Transverse colon (tissue), 4 donors: ENCODE measurements at regions not wholly inside any gene's neighbourhood (a gene's known extent, or its start where the extent isn't known, plus 50 kb on each side); places are given as distances from the start of the nearest gene placed in this dataset.

Source experiments
- DNase-seq: peaks from one replicate; pipeline ENCODE4 v3.0.0-alpha.2; 2019
- H3K27ac ChIP-seq, 4 donors: fragments of 200-600 bp; sonication (generic); 2 replicates each; pipeline ENCODE4 v1.5.1; 2016 to 2018; ENCODE audit warnings: inconsistent platforms in 4 of 4
- H3K27me3 ChIP-seq: fragments of 200-600 bp; sonication (generic); 2 replicates; pipeline ENCODE4 v1.5.1; 2017; ENCODE audit warnings: inconsistent platforms
- H3K36me3 ChIP-seq, 4 donors: fragments of 200-600 bp; sonication (generic); 2 replicates each; pipeline ENCODE4 v1.5.1; 2017 to 2019; ENCODE audit warnings: inconsistent platforms in 4 of 4
- H3K4me1 ChIP-seq, 4 donors: fragments of 200-600 bp; sonication (generic); 2 replicates each; pipeline ENCODE4 v1.5.1; 2017 to 2020; ENCODE audit warnings: inconsistent platforms in 4 of 4
- H3K4me3 ChIP-seq, 4 donors: fragments of 200-600 bp; sonication (generic); 1 replicate in 1 of 4; 2 replicates in 3 of 4; pipeline versions ENCODE4 v1.5.1 to v1.6.1; 2017 to 2019; ENCODE audit warnings: inconsistent platforms in 4 of 4
- H3K9me3 ChIP-seq, 2 donors: fragments of 200-600 bp; sonication (generic); 2 replicates each; pipeline ENCODE4 v1.5.1; 2017 to 2019; ENCODE audit warnings: inconsistent platforms in 2 of 2
- EP300 ChIP-seq: sonication (generic); formaldehyde crosslinking; IDR thresholded peaks from one replicate; pipeline ENCODE4 v1.6.1; 2017; ENCODE audit warnings: antibody characterized with exemption, low read depth
- POLR2A ChIP-seq: fragments of 450-650 bp; IDR thresholded peaks from one replicate; pipeline ENCODE4 v1.6.1; 2016; ENCODE audit warnings: antibody characterized with exemption, mild to moderate bottlenecking, moderate library complexity
- POLR2AphosphoS5 ChIP-seq, 3 donors: sonication (generic); formaldehyde crosslinking; IDR thresholded peaks; one replicate each; pipeline ENCODE4 v1.6.1; 2016; ENCODE audit warnings: antibody characterized with exemption in 3 of 3
- WGBS, 2 donors: methylation state at CpG; one replicate each; pipeline ENCODE4 v1.1.5; 2018; ENCODE audit warnings: low coverage in 1 of 2; 5-methylcytosine and 5-hydroxymethylcytosine counted together
- in situ Hi-C, 4 donors: fragments of 200-750 bp; cut with MboI; loops; one replicate each; pipeline versions ENCODE4 v1.15.0 to v1.15.1; 2017; ENCODE audit warnings: low sequenced_read_pairs in 3 of 4, low pct_ligation_motif_present in 1 of 4, low pct_unique_long_range_greater_than_20kb in 1 of 4
- intact Hi-C: fragments of 100-400 bp; cut with DNase I; formaldehyde crosslinking; loops from one replicate; pipeline ENCODE4 v1.15.1; 2023; ENCODE audit warnings: low total_unique reads
- TF ChIP-seq, protein P1 (sequence below), 5 experiments: fragments of 200-600 bp in 3 of 5; fragments of 450-650 bp in 2 of 5; sonication (generic) in 3 of 5; IDR thresholded peaks; 1 replicate in 2 of 5; 2 replicates in 3 of 5; pipeline ENCODE4 v1.5.1; 2016 to 2017; ENCODE audit warnings: antibody characterized with exemption in 5 of 5, inconsistent platforms in 3 of 5, mild to moderate bottlenecking in 2 of 5, moderate library complexity in 1 of 5

DNA sequence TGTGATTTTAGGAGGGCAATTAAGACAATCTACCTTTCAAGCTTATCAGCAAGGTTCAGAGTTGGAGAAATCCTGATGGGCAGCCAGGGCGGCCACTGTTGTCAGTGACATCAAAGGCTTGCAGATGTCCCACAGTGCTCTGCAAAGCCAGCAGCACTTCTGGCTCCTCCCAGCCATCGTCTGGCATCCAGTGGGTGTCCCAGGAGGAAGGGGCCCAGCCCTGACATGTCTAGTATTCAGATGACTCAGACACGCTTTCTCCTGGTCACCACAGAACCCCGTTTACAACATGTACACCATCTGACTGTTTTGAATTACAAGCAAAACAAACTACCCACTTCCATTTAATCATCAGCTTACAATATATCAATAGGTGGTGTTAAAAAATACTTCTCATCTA is 61.4 kb downstream of the CYRIA start:
- 66 to 100% methylated on average over 1 to 4 of the region's 4 CpGs for WGBS, 2 donors
- intact Hi-C loops, result no loop called here
- no peak for DNase-seq
- in situ Hi-C loops, result loop anchor here in 3 of 4 donors (25.0 kb wide), 1 partner anchor 967 kb away; no protein-coding TSS in a partner anchor
- H3K4me1 ChIP-seq, result peaks cover 0 to 8% (median 3%) of the 10 kb centered on the region in 4 donors
- H3K27ac ChIP-seq, result no peak overlapping the region
- no peak overlapping the region for H3K4me3 ChIP-seq
- H3K9me3 ChIP-seq, result no peaks in the 10 kb centered on the region
- H3K36me3 ChIP-seq, result no peaks in the 10 kb centered on the region
- H3K27me3 ChIP-seq, result no peaks in the 10 kb centered on the region
- no peak for TF ChIP-seq POLR2AphosphoS5 (IDR thresholded peaks at IDR 0.05)
- TF ChIP-seq EP300, result no peak
- TF ChIP-seq, protein P1, sequence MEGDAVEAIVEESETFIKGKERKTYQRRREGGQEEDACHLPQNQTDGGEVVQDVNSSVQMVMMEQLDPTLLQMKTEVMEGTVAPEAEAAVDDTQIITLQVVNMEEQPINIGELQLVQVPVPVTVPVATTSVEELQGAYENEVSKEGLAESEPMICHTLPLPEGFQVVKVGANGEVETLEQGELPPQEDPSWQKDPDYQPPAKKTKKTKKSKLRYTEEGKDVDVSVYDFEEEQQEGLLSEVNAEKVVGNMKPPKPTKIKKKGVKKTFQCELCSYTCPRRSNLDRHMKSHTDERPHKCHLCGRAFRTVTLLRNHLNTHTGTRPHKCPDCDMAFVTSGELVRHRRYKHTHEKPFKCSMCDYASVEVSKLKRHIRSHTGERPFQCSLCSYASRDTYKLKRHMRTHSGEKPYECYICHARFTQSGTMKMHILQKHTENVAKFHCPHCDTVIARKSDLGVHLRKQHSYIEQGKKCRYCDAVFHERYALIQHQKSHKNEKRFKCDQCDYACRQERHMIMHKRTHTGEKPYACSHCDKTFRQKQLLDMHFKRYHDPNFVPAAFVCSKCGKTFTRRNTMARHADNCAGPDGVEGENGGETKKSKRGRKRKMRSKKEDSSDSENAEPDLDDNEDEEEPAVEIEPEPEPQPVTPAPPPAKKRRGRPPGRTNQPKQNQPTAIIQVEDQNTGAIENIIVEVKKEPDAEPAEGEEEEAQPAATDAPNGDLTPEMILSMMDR (IDR thresholded peaks at IDR 0.05), result no peak
- no peak for TF ChIP-seq POLR2A

DNA sequence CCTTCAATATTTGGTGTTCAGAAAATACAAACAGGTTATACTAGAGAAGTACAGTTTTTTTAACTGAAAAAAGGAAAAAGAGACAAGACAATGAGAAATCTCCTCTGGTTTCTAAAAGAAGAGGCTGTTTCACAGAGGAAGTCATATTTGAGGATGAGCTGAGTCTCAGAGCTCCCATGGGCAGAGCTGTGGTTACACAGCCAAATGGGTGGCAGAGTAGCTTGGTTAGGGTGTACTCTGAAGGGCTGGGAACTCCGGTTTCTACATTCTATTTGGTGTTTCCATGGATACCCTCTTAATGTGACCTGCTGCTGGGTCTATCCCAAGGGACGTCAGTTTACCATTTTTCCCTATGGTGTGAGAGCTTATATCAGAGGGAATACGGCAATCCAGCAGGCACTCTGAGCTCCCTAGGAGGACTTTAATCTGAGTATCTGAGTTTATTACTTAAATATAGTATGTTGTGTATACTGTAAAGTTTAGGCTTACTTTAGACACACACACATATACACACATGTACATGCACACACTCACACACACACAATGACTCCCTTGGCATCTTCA is 74.2 kb downstream of the CYRIA start:
- intact Hi-C loops, result no loop called here
- Histone ChIP-seq H3K4me1 (no peaks in the 10 kb centered on the region), H3K9me3 (no peaks in the 10 kb centered on the region), H3K27me3 (no peaks in the 10 kb centered on the region), H3K36me3 (no peaks in the 10 kb centered on the region), H3K27ac (no peak overlapping the region), H3K4me3 (no peak overlapping the region)
- 74 to 86% methylated on average over 1 to 3 of the region's 3 CpGs for WGBS, 2 donors
- in situ Hi-C loops, result no loop called here
- DNase-seq, result no peak
- TF ChIP-seq, protein P1 (IDR thresholded peaks at IDR 0.05), result no peak
- TF ChIP-seq POLR2AphosphoS5 (IDR thresholded peaks at IDR 0.05) (no peak), EP300 (no peak), POLR2A (no peak)

DNA sequence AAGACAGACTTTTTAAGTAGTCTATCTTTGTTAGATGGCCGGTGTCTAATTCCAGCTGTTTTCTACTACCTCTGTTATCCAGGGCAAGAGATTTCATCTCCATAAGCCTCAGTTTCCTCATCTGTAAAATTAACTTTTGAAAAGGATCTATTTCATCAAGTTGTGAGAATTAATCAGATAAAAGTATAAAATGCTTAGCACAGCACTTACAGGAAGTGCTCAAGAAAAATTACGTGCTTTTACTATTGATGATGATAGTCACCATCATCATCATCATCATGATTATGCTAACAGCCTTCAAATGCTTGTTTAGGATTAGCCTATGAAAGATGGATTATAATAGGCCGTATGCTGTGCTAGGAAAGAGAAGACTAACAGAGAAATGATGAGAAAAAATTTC is 76.2 kb downstream of the CYRIA start:
- H3K27me3 ChIP-seq, result no peaks in the 10 kb centered on the region
- WGBS, 2 donors, result 80 to 85% methylated on average over 3 of the region's 3 CpGs
- TF ChIP-seq POLR2A (no peak), POLR2AphosphoS5 (IDR thresholded peaks at IDR 0.05) (no peak), EP300 (no peak)
- TF ChIP-seq, protein P1 (IDR thresholded peaks at IDR 0.05), result no peak
- H3K36me3 ChIP-seq, result no peaks in the 10 kb centered on the region
- in situ Hi-C loops, result no loop called here
- no peak overlapping the region for H3K4me3 ChIP-seq
- intact Hi-C loops, result no loop called here
- no peak overlapping the region for H3K27ac ChIP-seq
- DNase-seq, result no peak
- H3K4me1 ChIP-seq, result no peaks in the 10 kb centered on the region
- no peaks in the 10 kb centered on the region for H3K9me3 ChIP-seq

DNA sequence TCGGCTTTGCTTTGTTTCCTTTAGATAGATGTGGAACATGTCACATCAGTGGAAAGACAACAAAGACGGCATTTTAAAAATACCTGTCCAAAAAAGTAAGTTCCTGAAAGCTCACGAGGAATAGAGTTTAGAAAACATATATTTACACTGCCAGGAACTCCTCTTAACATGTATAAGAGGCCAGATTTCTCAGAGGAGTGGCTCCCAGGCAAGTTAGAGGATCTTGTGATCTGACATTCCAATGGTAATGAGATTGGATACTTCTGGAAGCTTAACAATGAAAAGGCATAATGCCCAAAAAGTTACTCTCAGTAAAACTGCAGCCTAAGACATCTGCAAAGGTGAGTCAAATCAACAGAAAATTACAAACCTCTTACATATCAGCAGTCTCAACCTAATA is 77.1 kb downstream of the CYRIA start:
- WGBS, 2 donors, result 65 to 80% methylated on average over 3 of the region's 3 CpGs
- H3K4me3 ChIP-seq, result no peak overlapping the region
- H3K4me1 ChIP-seq, result no peaks in the 10 kb centered on the region
- intact Hi-C loops (no loop called here), in situ Hi-C loops (no loop called here)
- H3K27ac ChIP-seq, result no peak overlapping the region
- H3K36me3 ChIP-seq, result no peaks in the 10 kb centered on the region
- TF ChIP-seq EP300 (no peak), POLR2AphosphoS5 (IDR thresholded peaks at IDR 0.05) (no peak)
- TF ChIP-seq, protein P1 (IDR thresholded peaks at IDR 0.05), result no peak
- no peaks in the 10 kb centered on the region for H3K27me3 ChIP-seq
- no peaks in the 10 kb centered on the region for H3K9me3 ChIP-seq
- no peak for DNase-seq
